ENCODE measurements at regions not wholly inside any gene's neighbourhood (a gene's known extent, or its start where the extent isn't known, plus 50 kb on each side); places are given as distances from the start of the nearest gene placed in this dataset.
"Not testable (repeated sequence)": the region's sequence is repeated elsewhere in the genome, so short reads cannot be mapped to it uniquely, and the experiment has no call there.

DNA sequence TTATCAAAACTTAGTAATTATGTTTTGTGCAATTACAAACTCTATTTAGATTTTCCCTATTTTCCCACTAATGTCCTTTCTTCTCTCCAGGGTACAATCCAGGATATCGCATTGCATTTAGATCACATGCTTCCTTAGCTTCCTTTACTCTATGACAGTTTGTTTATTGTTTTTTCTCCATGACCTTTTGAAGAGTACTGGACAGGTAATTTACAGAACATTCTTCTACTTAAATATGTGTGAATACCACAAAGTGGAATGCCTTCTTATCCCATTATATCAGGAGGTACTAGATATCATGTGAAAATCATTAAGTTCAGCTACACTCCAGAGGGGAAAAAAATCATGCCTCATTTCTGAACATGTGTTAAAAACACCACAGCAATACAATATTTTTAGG is 776.6 kb upstream of the CDH9 start:
- DNase-seq = no peak

DNA sequence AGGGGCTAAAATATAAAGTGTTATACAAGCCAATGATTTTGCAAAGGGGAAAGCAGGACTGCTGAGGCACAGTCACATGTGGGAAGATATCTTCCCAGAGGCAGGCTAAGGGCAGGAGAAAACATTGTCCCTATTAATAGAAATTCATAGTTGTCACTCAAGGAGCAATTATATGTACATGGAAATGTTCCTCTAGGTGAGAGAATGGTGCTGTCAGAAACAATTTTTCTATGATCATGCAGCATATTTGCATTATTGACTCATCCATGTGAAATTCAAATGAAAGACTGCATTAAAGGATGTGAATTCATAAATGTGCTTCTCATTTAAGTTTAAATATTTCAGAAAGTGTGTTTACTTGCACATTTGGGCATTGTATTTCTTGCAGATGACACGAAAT is 775.9 kb upstream of the CDH9 start:
- no peak for DNase-seq

GRCh38 chr5:27810458-27810857 is 772.1 kb upstream of the CDH9 start:
- no peak for DNase-seq

- DNase-seq = no peak
These were observed 758.8 kb upstream of the CDH9 start for GRCh38 chr5:27797220-27797619.

- no peak for DNase-seq
These were observed 749.8 kb upstream of the CDH9 start for GRCh38 chr5:27788184-27788583.

DNA sequence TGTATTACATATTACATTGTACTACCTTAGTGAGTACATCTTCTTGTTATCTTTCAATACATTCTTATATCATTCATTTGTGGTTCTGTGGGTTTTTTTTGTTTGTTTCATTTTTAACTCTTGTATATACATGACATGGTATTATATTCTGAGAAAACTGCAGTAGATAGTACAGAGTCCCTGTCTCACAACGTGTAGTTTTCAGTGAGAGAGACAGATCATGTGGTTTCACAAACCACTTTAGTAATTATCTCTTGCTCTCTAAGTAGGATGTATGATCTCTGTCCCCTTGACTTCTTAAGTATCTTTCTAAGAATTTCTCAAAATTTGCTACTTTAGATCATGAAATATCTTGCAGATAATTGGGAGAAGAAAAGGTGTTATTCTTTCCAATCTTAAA is 745.9 kb upstream of the CDH9 start:
- DNase-seq = no peak

GRCh38 chr5:27778121-27778520 is 739.7 kb upstream of the CDH9 start:
- no peak for DNase-seq

DNA sequence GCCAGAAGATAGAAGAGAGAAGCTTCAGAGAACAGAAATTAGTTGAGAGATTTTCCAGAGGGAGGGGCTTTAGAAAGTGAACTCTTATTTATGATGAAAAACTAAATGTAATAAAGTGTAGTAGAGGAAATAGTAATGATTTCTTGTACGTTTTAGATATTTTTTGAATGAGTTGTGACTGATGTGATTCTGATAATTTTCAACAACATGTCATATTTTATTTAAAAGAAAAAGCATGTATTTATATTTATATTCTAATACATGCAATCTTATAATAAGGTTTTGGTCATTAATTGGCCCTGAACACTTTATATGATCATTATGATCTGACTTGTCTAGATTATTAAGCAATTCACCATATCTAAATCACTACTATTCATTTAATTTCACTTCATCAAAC is 735.2 kb upstream of the CDH9 start:
- DNase-seq = no peak

DNA sequence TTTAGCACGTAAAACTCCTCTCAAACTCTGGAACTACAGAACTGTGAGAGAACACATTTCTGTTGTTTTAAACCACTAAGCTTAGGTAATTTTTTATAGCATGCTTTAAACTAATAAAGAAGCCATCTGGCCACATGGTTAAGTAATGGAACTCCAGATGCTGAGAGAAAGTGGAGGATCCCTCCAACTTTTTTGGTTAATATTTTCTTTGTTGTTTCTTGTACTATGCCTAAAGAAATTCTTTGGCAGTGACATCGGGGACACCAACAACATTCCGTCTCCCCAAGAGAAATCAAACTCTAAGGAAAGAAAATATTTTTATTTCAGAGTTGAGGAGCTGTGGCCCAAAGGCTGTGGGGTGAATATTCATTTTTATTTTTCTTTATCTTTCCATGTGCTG is 734.8 kb upstream of the CDH9 start:
- no peak for DNase-seq

DNA sequence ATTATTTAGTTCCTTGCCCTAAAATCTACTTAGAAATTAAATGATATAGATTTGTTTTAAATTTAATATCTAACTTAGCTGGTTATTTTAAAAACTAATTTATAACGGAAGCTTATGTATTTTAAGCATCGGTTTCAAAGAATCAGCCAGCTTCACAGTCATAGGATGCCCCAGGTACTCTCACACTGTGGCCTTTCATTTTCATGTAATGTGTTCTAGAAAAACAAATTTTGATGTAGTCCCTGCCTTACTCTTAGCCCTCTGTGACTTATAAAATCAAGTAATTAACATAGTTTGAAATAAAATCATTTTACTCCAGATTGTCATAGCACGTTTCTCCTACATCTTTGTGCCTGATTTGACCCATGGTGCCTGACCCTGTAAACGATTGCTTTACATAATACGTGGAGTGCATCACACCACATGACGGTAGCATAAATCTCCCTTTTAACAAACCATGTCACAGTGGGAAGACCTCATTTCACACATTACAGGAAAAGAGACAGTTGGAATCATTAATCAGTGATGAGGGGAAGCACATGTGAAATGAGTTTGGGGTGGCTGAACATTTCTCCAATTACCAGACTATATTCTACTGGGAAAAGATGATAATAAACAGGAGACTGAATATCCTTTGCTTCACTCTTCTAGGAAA is 731.5 kb upstream of the CDH9 start:
- DNase-seq = no peak

DNA sequence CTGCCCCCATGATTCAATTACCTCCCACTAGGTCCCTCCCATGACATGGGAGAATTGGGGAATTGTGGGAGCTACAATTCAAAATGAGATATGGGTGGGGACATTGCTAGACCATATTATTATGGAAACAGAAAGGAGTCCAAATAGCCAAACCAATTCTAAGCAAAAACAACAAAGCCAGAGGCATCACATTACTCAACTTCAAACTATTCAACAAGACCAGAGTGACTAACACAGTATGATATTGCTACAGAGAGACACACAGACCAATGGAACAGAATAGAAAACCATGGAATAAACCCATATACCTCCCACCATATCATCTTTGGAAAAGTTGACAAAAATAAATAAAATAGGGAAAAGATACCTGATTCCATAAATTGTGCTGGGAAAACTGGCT is 710.5 kb upstream of the CDH9 start:
- DNase-seq = no peak

DNA sequence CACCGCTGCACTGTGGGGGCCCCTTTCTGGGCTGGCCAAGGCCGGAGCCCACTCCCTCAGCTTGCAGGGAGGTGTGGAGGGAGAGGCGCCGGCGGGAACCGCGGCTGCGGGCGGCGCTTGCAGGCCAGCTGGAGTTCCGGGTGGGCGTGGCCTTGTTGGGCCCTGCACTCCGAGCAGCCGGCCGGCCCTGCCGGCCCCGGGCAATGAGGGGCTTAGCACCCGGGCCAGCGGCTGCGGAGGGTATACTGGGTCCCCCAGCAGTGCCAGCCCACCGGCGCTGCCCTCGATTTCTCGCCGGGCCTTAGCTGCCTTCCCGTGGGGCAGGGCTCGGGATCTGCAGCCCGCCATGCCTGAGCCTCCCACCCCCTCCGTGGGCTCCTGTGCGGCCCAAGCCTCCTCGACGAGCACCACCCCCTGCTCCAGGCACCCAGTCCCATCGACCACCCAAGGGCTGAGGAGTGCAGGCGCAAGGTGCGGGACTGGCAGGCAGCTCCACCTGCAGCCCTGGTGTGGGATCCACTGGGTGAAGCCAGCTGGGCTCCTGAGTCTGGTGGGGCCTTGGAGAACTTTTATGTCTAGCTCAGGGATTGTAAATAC is 705.1 kb upstream of the CDH9 start:
- DNase-seq = not testable (repeated sequence)

DNA sequence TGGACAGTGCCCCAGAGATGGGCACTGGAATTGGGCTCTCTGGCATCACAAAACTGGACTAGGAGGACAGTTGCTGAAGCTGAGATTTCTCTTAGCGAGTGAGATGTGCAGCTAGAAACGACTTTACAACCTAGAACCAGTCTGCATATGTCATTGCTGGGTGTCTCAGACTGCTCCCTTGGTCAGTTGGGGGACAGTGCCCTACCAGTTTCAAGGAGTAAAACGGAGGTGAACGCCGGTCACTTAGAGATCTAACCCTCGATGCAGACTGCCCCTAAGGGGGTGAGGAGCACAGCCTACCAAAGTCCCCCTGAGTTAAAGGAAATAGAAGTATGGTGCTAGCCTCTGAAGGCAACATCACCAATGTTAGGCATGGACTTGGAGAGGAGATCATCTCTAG is 704.4 kb upstream of the CDH9 start:
- no peak for DNase-seq

GRCh38 chr5:27734838-27735237 is 696.5 kb upstream of the CDH9 start:
- DNase-seq = no peak

- DNase-seq = no peak
These were observed 694.9 kb upstream of the CDH9 start for GRCh38 chr5:27733237-27733636.

DNA sequence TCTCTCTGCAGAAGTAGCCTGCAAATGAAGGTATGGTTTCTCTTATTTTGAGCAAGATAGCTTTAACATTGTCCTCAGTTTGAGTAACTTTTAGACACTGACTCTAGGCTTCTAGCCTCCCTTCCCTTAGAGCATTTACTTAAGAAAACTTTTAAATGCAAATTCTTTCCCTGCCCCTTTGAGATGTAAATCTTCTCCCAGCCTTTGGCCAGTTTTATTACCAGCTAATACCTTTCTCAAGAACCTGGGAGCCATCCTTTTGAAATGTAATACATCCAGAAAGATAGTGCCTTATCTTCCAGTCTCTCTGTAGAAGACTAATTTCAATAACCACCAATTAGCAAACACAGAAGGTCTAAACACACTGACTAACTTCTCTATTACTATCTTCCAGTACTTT is 688.9 kb upstream of the CDH9 start:
- DNase-seq = no peak

GRCh38 chr5:27722337-27722736 is 684.0 kb upstream of the CDH9 start:
- no peak for DNase-seq

DNA sequence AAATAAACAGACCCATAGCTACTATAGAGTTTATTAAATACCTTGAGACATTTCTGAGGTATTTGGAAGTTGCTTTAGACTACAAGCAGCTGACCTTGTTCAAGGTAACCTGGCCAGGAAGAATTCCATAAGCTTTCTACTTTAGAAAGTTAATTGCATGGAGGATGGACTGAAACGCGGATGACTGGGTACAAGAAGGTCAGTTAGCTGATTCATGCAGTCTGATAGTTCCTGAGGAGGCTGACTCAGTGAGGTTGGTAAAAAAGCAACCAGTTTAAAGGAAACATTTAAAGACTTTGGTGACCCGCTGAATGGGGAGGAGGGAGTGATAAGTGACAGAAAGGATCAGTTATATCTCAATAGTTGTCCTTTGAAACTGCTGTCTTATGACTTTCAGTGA is 670.1 kb upstream of the CDH9 start:
- no peak for DNase-seq

DNA sequence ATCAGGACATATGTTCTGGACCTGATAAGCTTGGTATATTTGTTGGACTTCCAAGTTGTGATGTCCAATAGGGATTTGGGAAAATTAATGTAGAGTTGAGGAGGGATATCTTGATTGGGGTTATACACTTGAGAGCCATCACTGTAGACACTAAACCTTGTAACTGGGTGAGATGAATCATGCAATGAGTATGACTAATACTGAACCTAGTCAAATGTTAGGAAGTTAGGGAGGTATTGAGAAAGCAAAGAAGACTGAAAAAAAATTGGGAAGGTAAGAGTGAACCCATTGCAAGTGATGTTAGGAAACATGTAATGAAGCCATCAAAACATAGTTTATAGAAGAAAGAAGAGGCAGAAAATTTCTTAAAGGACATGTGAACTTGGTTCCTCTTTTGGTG is 668.4 kb upstream of the CDH9 start:
- DNase-seq = no peak

GRCh38 chr5:27705661-27706060 is 667.3 kb upstream of the CDH9 start:
- no peak for DNase-seq

DNA sequence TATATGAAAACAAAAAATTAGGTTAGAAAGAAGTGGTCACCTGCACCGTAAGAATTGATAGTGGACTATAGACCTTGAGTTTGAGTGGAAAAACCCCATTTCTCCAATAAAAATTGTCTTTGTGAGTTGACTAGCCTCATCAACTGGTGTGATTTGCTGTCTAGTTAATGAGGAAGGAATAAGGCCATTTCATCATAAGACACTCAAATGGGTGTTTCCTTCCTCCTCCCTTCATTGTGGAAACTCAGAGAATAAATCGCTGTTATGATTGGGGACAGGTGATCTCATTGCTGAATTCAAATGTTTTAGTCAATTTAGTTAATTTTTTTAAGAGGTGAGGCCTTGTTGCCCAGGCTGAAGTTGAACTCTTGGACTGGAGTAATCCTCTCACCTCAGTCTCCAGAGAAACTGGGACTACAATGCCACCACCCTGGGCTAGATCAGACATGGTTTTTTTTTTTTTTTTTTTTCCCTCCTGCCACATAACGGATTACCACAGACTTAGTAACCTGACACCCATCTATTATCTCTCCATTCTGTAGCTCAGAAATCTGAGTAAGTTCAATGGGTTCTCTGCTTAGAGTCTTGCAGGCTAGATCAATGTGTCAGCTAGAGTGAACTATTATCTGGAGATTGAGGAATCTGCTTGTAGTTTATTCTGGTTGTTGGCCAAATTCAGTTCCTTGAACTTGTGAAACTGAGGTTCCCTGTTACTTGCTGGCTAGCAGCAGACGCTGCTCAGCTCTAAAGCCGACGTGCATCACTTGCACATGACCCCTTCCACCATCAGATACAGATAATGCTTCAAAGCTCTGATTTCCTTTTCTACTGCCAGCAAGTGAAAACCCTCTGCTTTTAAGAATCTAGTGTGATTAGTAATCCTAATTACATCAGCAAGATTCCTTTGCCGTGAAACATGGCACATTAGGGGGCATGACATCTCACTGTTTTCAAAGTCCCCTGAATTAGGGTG is 663.8 kb upstream of the CDH9 start:
- no peak for DNase-seq

DNA sequence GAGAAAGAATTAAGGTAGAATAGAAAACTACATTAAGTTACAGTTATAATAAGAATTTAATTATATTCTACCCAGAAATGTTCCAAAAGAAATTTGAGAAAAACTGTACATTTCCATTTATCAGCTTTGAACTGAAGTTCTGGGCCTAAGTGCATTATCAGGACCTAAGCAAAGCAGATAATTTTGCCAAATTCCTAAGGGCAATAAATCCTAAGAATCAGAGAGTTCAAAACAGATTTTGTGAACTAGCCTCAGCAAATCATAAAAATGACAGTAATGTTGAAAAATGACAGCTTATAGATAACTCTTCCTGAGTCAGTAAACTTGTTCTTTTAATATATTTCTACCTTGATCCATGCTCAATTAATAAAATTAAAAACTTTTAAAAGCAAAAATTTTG is 662.1 kb upstream of the CDH9 start:
- no peak for DNase-seq

- DNase-seq = no peak
These were observed 644.2 kb upstream of the CDH9 start for GRCh38 chr5:27682600-27682999.

- no peak for DNase-seq
These were observed 614.1 kb upstream of the CDH9 start for GRCh38 chr5:27652505-27652904.
